HG03378 (cell line): ENCODE measurements at regions not wholly inside any gene's neighbourhood (a gene's known extent, or its start where the extent isn't known, plus 50 kb on each side); places are given as distances from the start of the nearest gene placed in this dataset.
"Not testable (repeated sequence)": the region's sequence is repeated elsewhere in the genome, so short reads cannot be mapped to it uniquely, and the experiment has no call there.

Experiments used
- ATAC-seq: cut with Tn5 transposase; IDR thresholded peaks from one replicate; pipeline ENCODE4 v1.9.1; 2021; ENCODE audit warnings: mild to moderate bottlenecking, moderate library complexity; ENCODE audit not compliant: unreplicated experiment

DNA sequence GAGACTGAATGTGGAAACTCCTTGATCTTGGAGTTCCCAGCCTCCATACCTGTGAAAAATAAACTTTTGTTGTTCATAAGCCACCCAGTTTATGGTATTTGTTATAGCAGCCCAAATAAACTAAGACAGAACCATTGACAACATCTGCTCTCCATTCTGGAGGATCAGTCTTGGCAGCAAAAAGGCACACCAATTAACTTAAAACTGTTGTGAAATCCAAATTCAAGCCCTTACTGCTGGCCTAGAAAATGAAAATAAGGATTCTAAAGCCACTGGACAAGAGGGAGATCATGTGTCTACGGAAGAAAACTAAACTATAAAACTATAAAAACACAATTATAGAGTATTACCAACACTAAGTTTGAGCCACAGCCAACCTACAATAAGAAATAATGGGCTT, 172.1 kb upstream of the RNPC3 start:
- no peak for ATAC-seq

DNA sequence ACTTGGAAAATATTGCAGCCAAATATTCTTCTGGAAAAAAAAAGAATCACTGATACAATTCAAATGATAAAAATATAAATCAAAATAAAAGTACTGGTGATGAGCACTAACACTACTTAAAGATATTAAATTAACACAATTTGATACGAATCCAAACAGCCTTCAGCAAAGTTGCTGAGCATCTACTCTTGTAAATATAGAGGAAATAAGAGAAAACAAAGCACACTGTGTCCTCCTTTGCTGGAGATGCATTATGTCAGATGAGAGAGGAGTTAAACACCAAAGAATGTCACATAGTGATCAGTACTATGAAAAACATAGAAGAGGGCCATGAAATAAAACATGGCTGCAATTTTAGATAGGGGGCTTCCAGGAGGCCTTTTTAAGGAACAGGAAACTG, 177.4 kb upstream of the RNPC3 start:
- ATAC-seq: no peak

DNA sequence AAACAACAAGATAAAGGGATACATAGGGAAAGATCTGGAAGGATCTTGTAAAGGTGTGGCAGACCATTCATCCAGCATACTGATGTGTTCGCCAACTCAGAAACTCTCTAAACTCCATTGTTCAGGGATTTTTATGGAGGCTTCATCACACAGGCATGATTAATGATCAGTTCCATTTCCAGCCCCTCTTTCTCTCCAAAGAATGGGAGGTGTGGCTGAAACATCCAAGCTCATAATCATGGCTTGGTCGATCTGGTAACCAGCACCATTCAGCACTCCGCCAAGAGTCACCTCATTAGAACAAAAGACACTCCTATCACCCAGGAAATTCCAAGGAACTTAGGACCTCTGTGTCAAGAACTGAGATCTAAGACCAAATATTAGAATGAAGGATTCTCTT, 180.6 kb upstream of the RNPC3 start:
- no peak for ATAC-seq

DNA sequence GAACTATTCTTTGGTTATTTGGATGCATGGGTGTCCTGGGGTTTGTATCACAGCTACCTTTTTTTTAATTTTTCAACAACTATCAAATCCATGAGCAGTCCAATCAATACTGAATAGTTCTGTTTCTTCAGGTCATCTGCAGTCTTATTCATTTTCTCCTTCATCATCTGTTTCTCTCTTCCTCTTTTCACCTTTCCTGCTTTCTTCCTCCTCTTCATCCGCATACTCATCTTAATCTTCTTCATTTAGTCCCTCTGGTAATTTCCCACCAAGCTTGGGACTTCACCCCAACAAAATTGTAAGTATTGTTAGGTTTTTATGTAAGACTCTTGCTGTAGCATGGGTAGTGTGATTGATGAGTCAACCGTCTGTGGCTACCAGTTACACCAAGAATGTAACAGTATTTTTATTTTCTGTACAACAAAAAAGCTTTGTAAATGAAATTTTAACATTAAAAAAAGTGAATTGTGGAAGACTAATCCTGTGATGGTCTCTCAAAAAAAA, 184.1 kb upstream of the RNPC3 start:
- ATAC-seq: peak; percentile 48

DNA sequence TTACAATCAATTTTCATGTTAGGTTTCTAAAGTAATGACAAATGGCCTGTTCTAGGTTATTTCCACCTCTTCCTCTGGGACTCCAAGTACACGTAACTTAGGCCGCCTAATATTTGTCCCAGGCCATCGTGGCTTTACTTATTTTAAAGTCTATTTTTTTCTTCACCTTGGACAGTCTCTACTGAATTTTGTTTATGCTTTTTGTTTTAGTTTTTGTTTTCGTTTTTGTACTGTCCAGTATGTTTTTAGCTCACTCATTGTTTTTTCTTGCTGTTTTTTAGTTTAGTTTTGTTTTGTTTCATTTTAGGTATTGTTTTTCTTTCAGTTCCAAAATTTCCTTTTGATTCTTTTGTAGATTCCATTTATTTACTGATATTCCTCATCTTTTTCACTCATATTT, 187.7 kb upstream of the RNPC3 start:
- no peak for ATAC-seq

DNA sequence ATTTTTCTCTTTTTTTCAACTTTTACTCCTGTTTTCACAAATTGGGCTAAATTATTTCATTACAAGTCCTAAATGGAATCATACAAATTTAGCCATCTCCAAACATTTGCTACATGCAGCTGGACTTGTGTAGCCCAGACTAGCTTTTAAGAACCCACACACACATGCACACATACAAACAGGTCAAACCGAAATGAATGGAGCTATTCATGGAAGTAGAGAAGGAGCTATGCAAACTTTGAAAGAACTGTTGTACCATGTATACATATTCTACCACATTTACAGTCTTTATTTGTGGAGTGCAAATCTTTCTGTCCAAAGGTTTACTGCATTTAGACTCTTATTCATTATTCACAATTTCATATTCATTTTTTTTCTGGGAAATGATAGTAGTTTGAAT, 189.1 kb upstream of the RNPC3 start:
- ATAC-seq: no peak

DNA sequence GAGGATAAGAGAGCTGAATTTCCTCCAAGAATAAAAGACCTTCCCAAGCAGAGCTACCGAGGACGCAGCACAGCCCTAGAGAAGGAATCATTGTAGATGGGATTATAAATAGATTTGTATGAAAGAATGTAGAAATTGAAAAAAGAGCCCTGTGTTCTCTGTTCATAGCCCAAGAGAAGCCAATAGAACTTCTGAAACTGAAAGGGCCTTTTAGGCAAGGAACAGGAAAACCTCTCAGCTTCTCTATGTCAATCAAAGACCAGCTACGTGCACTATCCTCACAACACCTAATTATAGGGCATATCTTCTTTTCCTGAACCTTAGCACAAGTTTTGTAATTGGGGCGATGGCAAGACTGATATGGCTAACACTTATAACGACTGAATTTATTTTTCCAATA, 192.4 kb upstream of the RNPC3 start:
- ATAC-seq: peak; percentile 77

DNA sequence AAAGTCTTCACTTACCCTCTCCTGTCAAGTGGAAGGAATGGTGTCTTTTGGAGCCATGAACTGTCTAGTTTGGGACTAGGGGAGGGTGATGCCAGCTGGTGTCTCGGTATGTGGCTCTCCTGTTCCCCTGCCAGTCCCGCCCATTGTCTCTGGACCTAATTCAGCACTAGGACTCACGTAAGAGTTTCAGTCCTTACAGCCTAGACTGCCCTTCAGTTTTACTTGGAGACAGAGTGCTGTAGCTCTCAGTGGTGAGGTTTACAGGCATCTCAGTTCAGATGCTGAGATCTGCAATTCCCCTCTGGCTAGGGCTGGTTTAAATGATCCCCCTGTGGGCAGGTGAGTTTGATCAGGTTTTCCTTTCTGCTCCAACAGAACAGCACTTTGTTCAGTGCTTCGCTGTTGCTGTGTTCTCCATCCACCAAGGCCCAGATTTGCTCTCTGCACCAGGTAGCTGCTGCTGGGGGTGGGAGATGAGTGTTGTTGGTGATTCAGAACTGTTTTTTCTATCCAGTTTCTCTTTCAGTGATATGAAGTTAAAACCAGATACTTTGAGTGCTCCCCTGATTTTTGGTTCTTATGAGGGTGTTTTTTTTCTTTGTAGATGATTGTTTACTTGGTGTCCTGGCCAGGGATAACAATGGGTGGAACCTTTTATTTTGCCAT, 198.3 kb upstream of the RNPC3 start:
- ATAC-seq: no peak

DNA sequence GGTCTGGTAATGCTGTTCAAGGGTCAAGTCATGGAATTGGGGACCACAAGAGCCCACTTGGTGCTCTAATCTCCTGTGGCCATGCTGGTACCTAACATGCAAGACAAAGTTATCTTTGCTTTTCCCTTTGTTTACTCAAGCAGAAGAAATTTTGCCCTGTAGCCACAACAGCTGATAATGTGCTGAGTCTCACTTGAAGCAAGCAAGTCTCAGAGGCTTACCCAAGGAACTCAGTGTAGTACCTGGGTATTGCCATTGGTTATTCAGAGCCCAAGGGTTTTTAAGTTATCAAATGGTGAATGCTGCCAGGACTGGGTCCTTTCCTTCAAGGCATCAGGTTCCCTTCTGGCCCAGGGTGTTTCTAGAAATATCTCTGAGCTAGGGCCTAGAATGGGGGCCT, 198.9 kb upstream of the RNPC3 start:
- no peak for ATAC-seq

DNA sequence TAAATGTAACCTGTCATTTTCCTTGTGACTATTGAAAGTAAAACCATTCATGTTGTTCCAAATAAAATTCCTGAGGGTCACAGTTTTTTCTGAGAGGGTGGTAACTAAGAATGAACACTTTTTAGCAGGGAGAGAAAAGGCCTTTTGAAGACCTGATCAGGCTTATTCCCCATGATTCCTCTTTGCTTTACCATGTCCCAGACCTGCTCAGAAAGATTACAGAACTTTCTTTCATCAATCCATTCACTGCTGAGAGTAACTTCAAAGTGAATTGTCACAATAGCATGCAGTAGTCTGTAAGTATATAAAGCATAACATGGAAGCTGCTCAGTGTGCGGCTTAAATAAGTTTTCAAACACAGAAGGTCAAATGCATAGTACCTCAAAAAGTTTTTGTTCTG, 201.5 kb upstream of the COL11A1 start:
- no peak for ATAC-seq

DNA sequence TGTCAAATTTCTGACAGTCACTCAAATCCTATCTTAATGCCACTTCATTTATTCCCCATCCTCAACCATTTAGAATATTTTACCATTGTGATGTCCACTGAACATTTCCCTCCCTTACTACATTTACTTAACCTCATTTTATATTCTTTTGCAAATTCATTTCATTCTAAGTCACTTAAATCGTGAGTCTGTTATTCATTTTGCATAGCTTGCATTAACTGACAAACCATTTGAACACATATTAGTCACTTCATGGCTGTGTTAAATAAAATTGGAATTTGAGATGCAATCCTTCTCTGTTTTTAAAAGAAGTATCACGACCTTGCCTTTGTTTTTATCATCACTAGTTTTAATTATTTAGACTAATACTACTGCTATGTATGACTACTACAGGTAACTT, 199.4 kb upstream of the COL11A1 start:
- no peak for ATAC-seq

DNA sequence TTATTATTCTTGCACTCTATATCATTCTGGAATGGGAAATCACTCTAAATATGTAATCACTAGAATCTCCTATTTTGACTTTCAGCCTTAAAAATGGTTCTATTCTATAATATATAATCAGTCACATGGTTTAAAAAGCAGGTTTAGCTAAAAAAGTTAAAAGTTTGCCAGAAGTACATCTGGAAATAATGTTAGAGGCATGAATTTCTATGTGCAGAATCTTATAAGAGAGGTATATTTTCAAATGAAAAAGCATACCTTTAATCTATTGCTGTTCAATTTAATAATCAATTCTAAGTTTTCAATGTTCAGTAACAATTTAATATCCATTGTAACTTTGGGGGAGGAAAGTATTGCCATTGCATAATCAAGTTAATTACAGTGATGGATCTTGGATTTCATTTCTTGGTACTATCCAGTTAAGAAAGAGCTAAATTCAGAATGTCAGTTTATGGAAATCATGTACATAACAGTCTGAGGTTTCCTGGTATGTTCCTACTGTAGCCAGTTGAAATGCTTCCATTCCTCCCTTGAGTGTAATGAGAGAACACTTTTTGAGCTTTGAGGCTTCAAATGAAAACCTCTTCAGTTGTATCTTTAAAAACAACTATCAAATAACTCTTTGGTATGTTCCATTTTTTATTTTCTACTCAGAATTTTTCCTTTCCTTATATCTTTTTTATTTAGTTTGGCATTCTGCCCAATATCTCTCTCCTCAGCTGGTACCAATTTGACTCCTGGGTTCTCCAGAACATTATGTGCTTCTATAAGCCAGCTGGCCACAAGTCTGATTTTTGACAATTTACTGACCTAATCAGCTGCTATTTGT, 175.7 kb upstream of the COL11A1 start:
- ATAC-seq: no peak

DNA sequence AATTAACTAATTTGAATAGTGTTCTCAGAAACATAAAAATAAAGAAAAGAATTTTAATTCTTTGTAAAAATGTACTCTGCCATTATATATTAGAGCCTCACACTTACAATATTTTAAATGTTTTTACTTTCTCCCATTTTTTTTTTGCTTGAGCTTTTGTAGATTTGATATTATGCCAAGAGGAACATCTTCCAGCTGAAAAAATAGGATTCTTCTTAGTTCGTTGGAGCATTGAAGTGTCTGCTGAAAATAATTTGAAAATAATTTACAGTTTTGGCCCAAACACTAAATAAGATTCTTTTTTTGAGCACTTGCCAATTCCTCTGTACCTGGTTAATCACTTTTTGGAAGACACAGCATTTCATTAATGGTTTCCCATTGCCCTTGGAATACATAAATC, 175.0 kb upstream of the COL11A1 start:
- no peak for ATAC-seq

DNA sequence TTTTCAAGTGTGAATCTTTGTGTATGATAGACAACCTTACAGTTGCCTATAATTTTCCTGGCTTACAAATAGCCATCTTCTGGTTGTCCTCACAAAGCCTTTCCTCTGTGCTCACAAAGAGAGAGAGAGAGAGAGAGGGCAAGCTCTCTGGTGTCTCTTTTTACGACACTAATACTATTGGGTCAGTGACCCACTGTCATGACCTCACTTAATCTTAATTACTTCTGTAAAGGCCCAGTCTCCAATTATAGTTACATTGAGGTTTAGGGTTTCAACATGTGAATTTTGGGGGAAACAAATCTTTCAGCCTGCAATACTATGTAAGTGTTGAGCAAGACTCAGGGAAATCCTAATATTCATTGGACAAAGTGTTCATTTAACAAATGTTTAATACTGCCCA, 167.4 kb upstream of the COL11A1 start:
- no peak for ATAC-seq

DNA sequence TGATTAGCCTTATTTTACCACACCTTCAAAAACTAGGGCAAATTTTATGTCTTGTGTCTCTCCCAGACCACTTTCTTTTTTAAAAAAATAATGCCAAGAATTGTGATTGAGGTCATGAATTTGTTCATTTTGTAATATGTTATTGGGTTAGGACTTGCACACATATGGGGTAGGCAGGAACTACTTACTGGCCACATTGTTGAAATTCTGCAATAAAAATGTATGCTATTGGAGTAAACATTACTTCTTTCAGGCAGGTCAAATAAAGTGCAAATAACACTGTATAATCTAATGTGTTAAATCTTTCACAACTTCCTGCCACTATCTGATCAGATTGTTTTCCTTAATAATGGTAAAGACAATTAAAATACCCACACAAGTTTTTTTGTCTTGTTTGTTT, 166.6 kb upstream of the COL11A1 start:
- no peak for ATAC-seq

DNA sequence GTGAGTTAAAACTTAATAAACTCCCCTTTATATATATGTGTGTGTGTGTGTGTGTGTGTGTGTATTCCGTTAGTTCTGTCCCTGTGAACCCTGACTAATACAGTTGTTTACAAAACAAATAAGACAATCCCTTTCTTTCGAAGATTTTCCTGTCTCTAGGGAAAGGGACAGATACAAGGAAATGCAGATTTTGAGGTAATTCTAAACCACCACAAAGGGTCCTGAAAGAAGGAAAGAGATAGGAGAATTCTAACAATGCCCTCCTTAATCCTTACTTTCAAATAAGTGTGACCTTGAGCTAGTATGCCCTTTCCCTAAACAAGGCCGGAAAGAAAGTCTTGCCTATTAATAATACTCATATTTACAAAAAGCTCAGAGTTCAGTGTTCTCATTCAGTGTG, 164.8 kb upstream of the COL11A1 start:
- ATAC-seq: no peak

DNA sequence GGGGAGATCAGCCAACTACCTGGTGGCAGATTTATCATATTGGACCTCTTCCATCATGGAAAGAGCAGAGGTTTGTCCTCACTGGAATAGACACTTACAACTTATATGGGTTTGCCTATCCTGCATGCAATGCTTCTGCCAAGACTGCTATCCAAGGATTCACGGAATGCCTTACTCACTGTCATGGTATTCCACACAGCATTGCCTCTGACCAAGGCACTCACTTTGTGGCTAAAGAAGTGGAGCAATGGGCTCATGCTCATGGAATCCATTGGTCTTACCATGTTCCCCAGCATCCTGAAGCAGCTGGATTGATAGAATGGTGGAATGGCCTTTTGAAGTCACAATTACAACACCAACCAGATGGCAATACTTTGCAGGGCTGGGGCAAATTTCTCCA, 163.1 kb upstream of the COL11A1 start:
- ATAC-seq: not testable (repeated sequence)

DNA sequence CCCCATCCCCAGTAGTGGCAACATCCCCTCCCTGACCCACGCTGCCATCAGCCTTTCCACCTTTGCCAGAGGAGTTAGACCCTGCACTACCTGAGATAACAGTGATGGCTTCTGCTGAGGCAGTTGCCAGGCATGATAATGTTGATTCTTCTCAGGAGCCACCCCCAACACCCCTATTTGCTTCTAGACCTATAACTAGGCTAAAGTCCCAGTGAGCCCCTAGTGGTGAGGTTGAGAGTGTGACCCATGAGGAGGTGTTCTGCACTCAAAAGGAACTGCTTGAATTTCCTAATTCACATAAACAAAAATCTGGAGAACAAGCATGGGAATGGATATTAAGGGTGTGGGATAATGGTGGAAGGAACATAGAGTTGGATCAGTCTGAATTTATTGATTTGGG, 159.6 kb upstream of the COL11A1 start:
- ATAC-seq: no peak

DNA sequence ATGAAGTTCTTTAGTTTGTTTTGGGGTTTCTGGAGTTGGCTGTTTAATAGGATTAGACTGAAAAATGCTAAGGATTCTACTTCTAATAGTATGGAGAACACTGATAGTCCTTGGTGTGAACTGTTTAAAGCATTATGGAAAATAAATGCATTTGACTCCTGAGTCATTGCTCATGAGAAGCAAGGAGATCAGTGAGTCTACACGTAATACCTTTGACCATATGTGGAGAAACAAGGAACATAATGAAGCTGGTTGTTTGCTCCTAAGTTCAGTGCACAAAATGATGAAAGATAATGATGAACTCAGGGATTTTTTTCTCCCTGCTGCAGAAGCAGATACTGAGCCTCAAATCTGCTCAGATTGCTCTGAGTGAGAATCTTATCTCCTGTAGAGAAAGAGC, 158.9 kb upstream of the COL11A1 start:
- ATAC-seq: no peak

DNA sequence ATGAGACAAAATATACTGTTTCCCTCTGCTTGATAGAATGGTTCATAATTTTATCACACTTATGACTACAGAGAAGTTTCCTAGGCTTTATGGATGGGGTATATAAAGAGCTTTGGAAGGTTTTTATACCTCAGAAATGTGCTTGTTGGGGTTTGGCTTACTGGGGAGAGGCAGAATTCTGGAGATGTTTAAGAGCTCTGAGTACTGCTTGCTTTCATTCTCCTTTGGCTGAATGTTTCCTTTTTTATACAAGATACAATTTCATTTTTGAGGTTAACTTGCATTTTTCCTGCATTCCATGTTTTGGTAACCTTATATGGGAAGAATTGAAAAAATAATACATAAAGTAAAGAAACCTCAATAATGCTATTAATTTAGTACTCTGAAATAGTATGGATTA, 157.7 kb upstream of the COL11A1 start:
- ATAC-seq: no peak

DNA sequence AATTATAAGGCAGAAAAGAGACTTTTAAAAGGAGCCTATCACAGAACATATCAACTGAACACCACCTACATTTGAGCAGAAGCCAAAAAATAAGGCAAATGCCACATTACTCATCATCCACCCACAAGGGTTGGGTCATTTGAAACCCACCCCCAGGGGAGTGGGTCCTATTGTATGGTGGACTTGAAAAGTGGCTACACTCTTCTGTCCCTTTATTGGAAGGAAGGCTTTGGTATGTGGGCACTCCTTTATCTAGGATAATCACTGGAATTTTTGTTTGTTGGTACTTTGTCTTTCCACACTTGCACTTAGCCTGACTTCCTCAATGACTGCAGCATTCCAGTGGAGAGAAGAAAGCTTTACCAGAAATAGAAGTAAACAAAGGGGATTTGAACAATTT, 157.2 kb upstream of the COL11A1 start:
- ATAC-seq: no peak

DNA sequence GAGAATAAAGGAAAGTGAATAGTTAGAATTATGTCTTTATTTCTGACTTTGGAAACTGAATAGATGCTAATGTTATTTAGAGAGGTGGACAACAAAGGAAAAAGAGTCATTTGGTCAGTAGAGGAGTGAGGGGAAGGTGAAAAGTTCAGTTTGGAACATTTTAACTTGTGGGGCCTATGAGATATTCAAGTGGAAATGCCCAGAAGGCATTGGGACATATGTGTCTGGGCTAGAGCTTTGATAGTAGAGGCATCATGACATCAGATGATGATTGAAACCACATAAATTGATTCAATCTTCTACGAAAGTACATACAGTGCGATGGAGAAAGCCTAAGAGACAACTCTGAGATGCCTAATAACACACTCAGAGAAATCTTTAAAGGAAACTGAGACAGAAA, 151.7 kb upstream of the COL11A1 start:
- ATAC-seq: no peak

DNA sequence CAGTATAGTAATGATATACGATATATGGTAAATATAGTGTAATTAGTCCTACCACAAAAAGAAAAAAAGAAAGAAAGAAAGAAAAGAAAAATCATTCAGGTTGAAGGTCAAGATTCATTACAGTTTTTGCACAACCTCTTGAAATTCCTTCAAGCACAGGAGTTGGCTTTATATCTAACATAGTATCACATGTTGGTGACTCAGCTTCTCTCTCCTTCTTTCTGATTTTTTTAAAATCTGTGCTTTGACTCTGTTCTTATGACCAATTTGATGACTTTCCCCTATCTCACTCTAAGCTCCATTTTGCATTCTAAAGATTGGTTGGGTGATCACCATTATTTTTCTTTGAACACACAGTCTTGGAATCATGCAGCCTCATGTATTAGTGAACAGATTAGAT, 148.2 kb upstream of the COL11A1 start:
- ATAC-seq: no peak
